Mesendoderm (in vitro differentiated cells): ENCODE measurements at regions not wholly inside any gene's neighbourhood (a gene's known extent, or its start where the extent isn't known, plus 50 kb on each side); places are given as distances from the start of the nearest gene placed in this dataset.

Source experiments
- DNase-seq: peaks from one replicate; pipeline ENCODE4 v3.0.0; 2013
- H2AK5ac ChIP-seq: 2 replicates; pipeline ENCODE4 v1.6.1; 2013; ENCODE audit warnings: low read length, inconsistent platforms
- H2BK120ac ChIP-seq: 2 replicates; pipeline ENCODE4 v1.6.1; 2013; ENCODE audit warnings: low read depth, mild to moderate bottlenecking, low read length, moderate library complexity, mixed read lengths
- H2BK15ac ChIP-seq: replicated peaks from 2 replicates; pipeline ENCODE4 v1.6.1; 2013; ENCODE audit warnings: low read depth, mild to moderate bottlenecking, moderate library complexity
- H2BK5ac ChIP-seq: 2 replicates; pipeline ENCODE4 v1.6.1; 2013; ENCODE audit warnings: low read length, inconsistent platforms
- H3K18ac ChIP-seq: 2 replicates; pipeline ENCODE4 v1.6.1; 2013; ENCODE audit warnings: mild to moderate bottlenecking, low read length, mixed read lengths
- H3K23ac ChIP-seq: one replicate; pipeline ENCODE4 v1.6.1; 2013; ENCODE audit warnings: low read length
- H3K27ac ChIP-seq: 2 replicates; pipeline ENCODE4 v1.5.1; 2013; ENCODE audit warnings: low read depth, mild to moderate bottlenecking, inconsistent platforms, low read length, moderate library complexity
- H3K27me3 ChIP-seq: 2 replicates; pipeline ENCODE4 v1.6.1; 2013; ENCODE audit warnings: low read length, control low read depth, mild to moderate bottlenecking, inconsistent platforms; ENCODE audit not compliant: insufficient read depth, poor library complexity
- H3K36me3 ChIP-seq: 2 replicates; pipeline ENCODE4 v1.6.1; 2013; ENCODE audit warnings: low read length, inconsistent platforms; ENCODE audit not compliant: control insufficient read depth, insufficient read depth
- H3K4ac ChIP-seq: one replicate; pipeline ENCODE4 v1.6.1; 2013; ENCODE audit warnings: low read depth, mild to moderate bottlenecking, low read length, moderate library complexity
- H3K4me1 ChIP-seq: 2 replicates; pipeline ENCODE4 v1.6.1; 2013; ENCODE audit warnings: low read depth, low read length, inconsistent platforms; ENCODE audit not compliant: control insufficient read depth
- H3K4me2 ChIP-seq: 2 replicates; pipeline ENCODE4 v1.6.1; 2013; ENCODE audit warnings: low read length
- H3K4me3 ChIP-seq: 2 replicates; pipeline ENCODE4 v1.5.1; 2013; ENCODE audit warnings: mild to moderate bottlenecking, low read length
- H3K56ac ChIP-seq: one replicate; pipeline ENCODE4 v1.6.1; 2013; ENCODE audit warnings: low read length
- H3K79me1 ChIP-seq: 2 replicates; pipeline ENCODE4 v1.6.1; 2013; ENCODE audit warnings: low read length, inconsistent platforms
- H3K79me2 ChIP-seq: 2 replicates; pipeline ENCODE4 v1.6.1; 2013; ENCODE audit warnings: mild to moderate bottlenecking, low read length; ENCODE audit not compliant: control insufficient read depth, insufficient read depth
- H3K9ac ChIP-seq: 2 replicates; pipeline ENCODE4 v1.6.1; 2013; ENCODE audit warnings: low read length, inconsistent platforms
- H4K5ac ChIP-seq: one replicate; pipeline ENCODE4 v1.6.1; 2013; ENCODE audit warnings: low read length
- H4K8ac ChIP-seq: one replicate; pipeline ENCODE4 v1.6.1; 2013; ENCODE audit warnings: low read depth, mild to moderate bottlenecking, control low read depth, low read length, moderate library complexity
- WGBS: extraction: QIAGEN DNeasy Blood & Tissue Kit; methylation state at CpG from one replicate; pipeline ENCODE4 v1.1.7; 2013; ENCODE audit warnings: low lambda C conversion rate, missing lambda C conversion rate; ENCODE audit not compliant: insufficient coverage; ENCODE audit errors: extremely low coverage; 5-methylcytosine and 5-hydroxymethylcytosine counted together

DNA sequence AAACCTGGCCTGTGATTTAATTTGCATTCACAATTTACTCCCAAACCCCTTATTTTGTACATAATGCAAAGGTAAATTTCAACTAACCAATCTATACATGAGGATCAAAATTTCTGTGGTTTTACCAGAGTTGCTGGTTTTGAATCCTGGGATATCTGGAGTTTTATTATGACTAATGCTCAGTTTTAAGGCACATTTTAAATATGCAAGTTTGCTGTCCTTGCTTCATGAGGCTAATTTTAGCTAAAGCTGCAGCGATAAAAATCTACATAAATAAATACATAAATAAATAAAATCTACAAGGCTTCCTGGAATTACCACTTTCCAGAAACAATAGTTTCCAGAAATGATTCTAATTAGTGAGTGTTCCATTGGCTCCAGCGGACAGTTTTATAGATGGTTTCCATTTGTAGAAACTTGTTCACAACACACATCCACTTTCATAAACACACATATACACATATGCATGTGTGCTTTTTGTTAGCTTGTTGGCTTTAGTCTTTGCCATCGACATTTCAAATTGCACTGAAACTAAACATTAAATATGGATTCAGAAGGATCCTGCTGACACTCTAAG, 339.5 kb upstream of the NRP1 start:
- Histone ChIP-seq H3K27ac (no peak overlapping the region), H4K8ac (no peak overlapping the region), H3K4me1 (no peaks in the 10 kb centered on the region), H3K4ac (no peak overlapping the region), H3K27me3 (no peaks in the 10 kb centered on the region), H3K4me3 (no peak overlapping the region), H3K79me2 (no peaks in the 10 kb centered on the region), H2BK15ac (no peak overlapping the region), H3K18ac (no peak overlapping the region), H3K4me2 (no peak overlapping the region), H3K36me3 (no peaks in the 10 kb centered on the region), H2AK5ac (no peak overlapping the region), H3K56ac (no peak overlapping the region), H4K5ac (no peak overlapping the region), H3K9ac (no peak overlapping the region), H3K79me1 (no peaks in the 10 kb centered on the region), H2BK5ac (no peak overlapping the region), H3K23ac (no peak overlapping the region), H2BK120ac (no peak overlapping the region)
- DNase-seq: no peak
- WGBS: no CpG with 5 or more reads among the region's 3 CpGs

GRCh38 chr10:33669904-33670303, 335.4 kb upstream of the NRP1 start:
- no CpG with 5 or more reads among the region's 5 CpGs for WGBS

GRCh38 chr10:33666686-33667480, 332.4 kb upstream of the NRP1 start:
- peak overlapping the region; percentile 6 for H3K56ac ChIP-seq
- no peak for DNase-seq

More at GRCh38 chr10:33669904-33670303, 335.4 kb upstream of the NRP1 start:
- H4K8ac ChIP-seq: no peak overlapping the region
- H3K79me1 ChIP-seq: no peaks in the 10 kb centered on the region
- H3K36me3 ChIP-seq: no peaks in the 10 kb centered on the region
- H3K4me3 ChIP-seq: no peak overlapping the region
- no peak overlapping the region for H3K18ac ChIP-seq
- H3K4me1 ChIP-seq: no peaks in the 10 kb centered on the region
- H3K79me2 ChIP-seq: no peaks in the 10 kb centered on the region
- no peaks in the 10 kb centered on the region for H3K27me3 ChIP-seq
- no peak overlapping the region for H3K4ac ChIP-seq
- H3K23ac ChIP-seq: no peak overlapping the region
- H3K4me2 ChIP-seq: no peak overlapping the region
- no peak overlapping the region for H3K56ac ChIP-seq
- DNase-seq: no peak
- no peak overlapping the region for H4K5ac ChIP-seq
- H2BK5ac ChIP-seq: no peak overlapping the region
- H2BK15ac ChIP-seq: no peak overlapping the region
- no peak overlapping the region for H2AK5ac ChIP-seq
- no peak overlapping the region for H3K9ac ChIP-seq
- H2BK120ac ChIP-seq: no peak overlapping the region
- H3K27ac ChIP-seq: no peak overlapping the region

GRCh38 chr10:33665501-33665900, 331.0 kb upstream of the NRP1 start:
- no peaks in the 10 kb centered on the region for H3K36me3 ChIP-seq
- no peak overlapping the region for H3K4me3 ChIP-seq
- no peak overlapping the region for H3K9ac ChIP-seq
- no peaks in the 10 kb centered on the region for H3K27me3 ChIP-seq
- H3K79me2 ChIP-seq: no peaks in the 10 kb centered on the region
- no peak overlapping the region for H3K23ac ChIP-seq
- no peaks in the 10 kb centered on the region for H3K4me1 ChIP-seq
- H2BK120ac ChIP-seq: no peak overlapping the region
- H3K56ac ChIP-seq: no peak overlapping the region
- H3K18ac ChIP-seq: no peak overlapping the region
- no peak overlapping the region for H2AK5ac ChIP-seq
- no peak overlapping the region for H4K5ac ChIP-seq
- no peak overlapping the region for H3K27ac ChIP-seq
- DNase-seq: no peak
- H2BK15ac ChIP-seq: no peak overlapping the region
- H4K8ac ChIP-seq: no peak overlapping the region
- no peaks in the 10 kb centered on the region for H3K79me1 ChIP-seq
- no peak overlapping the region for H3K4ac ChIP-seq
- H2BK5ac ChIP-seq: no peak overlapping the region
- H3K4me2 ChIP-seq: no peak overlapping the region

More at GRCh38 chr10:33666686-33667480, 332.4 kb upstream of the NRP1 start:
- Histone ChIP-seq H2BK5ac (no peak overlapping the region), H3K27ac (no peak overlapping the region), H2BK15ac (no peak overlapping the region), H2AK5ac (no peak overlapping the region), H3K4me1 (no peaks in the 10 kb centered on the region), H3K79me2 (no peaks in the 10 kb centered on the region), H3K4ac (no peak overlapping the region), H3K36me3 (no peaks in the 10 kb centered on the region), H3K27me3 (no peaks in the 10 kb centered on the region), H4K8ac (no peak overlapping the region), H3K4me2 (no peak overlapping the region), H2BK120ac (no peak overlapping the region), H3K23ac (no peak overlapping the region), H3K9ac (no peak overlapping the region), H4K5ac (no peak overlapping the region), H3K4me3 (no peak overlapping the region), H3K79me1 (no peaks in the 10 kb centered on the region), H3K18ac (no peak overlapping the region)
- WGBS: no CpG with 5 or more reads among the region's 5 CpGs

DNA sequence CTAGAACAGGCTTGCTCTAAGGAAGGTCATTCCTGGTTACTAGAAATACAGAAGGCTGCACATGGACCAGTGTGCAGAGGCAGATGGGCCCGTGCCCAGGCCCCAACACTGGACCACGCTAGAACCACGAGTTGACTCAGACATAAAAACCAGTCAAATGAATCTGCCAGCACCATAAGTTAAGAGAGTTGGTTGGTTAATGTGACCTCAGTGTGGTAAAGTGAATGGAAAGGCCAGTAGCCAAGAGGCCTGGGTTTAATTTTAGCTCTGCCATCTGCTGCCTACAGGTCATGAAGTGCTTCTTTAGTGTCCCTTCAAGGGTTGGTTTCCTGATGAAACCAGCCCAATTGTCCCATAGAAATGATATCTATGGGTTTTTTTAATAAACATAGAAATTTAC, 329.6 kb upstream of the NRP1 start:
- Histone ChIP-seq H3K9ac (no peak overlapping the region), H4K5ac (no peak overlapping the region), H2AK5ac (no peak overlapping the region), H4K8ac (no peak overlapping the region), H3K27ac (no peak overlapping the region), H2BK15ac (no peak overlapping the region), H3K79me1 (no peaks in the 10 kb centered on the region), H2BK120ac (no peak overlapping the region), H3K79me2 (no peaks in the 10 kb centered on the region), H3K27me3 (no peaks in the 10 kb centered on the region), H3K36me3 (no peaks in the 10 kb centered on the region), H2BK5ac (no peak overlapping the region), H3K4me2 (no peak overlapping the region), H3K4me3 (no peak overlapping the region), H3K18ac (no peak overlapping the region), H3K56ac (no peak overlapping the region), H3K4me1 (no peaks in the 10 kb centered on the region), H3K23ac (no peak overlapping the region), H3K4ac (no peak overlapping the region)
- DNase-seq: no peak
- WGBS: no CpG with 5 or more reads among the region's 3 CpGs
